K562 (cell line): ENCODE measurements at regions not wholly inside any gene's neighbourhood (a gene's known extent, or its start where the extent isn't known, plus 50 kb on each side); places are given as distances from the start of the nearest gene placed in this dataset.

Source experiments
- ATAC-seq: fragments of 200-7000 bp; cut with Tn5 transposase; 3 replicates; pipeline ENCODE4 v1.9.1; 2020; ENCODE audit warnings: moderate library complexity
- BruUV-seq: library from RNA; stranded (reverse); fragments of 400-500 nt; replicated peaks from 2 replicates; lab custom pipeline; 2021; lab: Mats Ljungman, UMichigan
- CTCF ChIA-PET: fragments of 300-600 bp; formaldehyde crosslinking; extraction: SDS; loops from one replicate; lab custom pipeline; 2021; ENCODE audit warnings: low intra/inter-chr PET ratio; lab: Yijun Ruan, JAX
- POLR2A ChIA-PET: fragments of 300-600, 350-650 bp; sonication (Branson Sonifier 250); formaldehyde crosslinking; extraction: SDS; loops from one replicate; lab custom pipeline; 2021; ENCODE audit warnings: antibody characterized with exemption, inconsistent platforms; lab: Yijun Ruan, JAX
- DNase-seq, 4 experiments: peaks; one replicate each; pipeline versions ENCODE4 v3.0.0 to v3.0.0-alpha.2; 2011 to 2018; ENCODE audit warnings: low spot score in 3 of 4, mixed read lengths in 3 of 4; ENCODE audit errors: extremely low read depth in 1 of 4
- FAIRE-seq: peaks from 2 replicates; lab custom pipeline; 2011; peaks lifted over from hg19 to GRCh38; lab: Jason Lieb, UNC
- H2AFZ ChIP-seq: 2 replicates; pipeline ENCODE4 v1.6.0; 2011; ENCODE audit warnings: low read depth, low read length, control low read depth, inconsistent platforms
- H3K27ac ChIP-seq: fragments of 200-600 bp; 3 replicates; pipeline ENCODE4 v1.8.0; 2011; ENCODE audit warnings: low read depth, mild to moderate bottlenecking, control low read depth, inconsistent platforms, low read length, moderate library complexity, mixed read lengths; ENCODE audit errors: extremely low read depth
- H3K27me3 ChIP-seq, 2 experiments: fragments of 300-600 bp in 1 of 2; 2 replicates in 1 of 2; 3 replicates in 1 of 2; pipeline versions ENCODE4 v1.6.0 to v1.8.0; 2011; ENCODE audit warnings: inconsistent platforms in 2 of 2, low read length in 2 of 2, mild to moderate bottlenecking in 1 of 2, mixed read lengths in 1 of 2, moderate library complexity in 1 of 2; ENCODE audit not compliant: control insufficient read depth in 2 of 2, insufficient read depth in 2 of 2
- H3K36me3 ChIP-seq: fragments of 300-600 bp; 3 replicates; pipeline ENCODE4 v1.8.0; 2011; ENCODE audit warnings: mild to moderate bottlenecking, low read length, inconsistent platforms; ENCODE audit not compliant: control insufficient read depth, insufficient read depth
- H3K4me1 ChIP-seq, 2 experiments: fragments of 200-600 bp in 1 of 2; replicated peaks in 1 of 2; 2 replicates in 1 of 2; 3 replicates in 1 of 2; pipeline versions ENCODE4 v1.5.1 to v1.8.0; 2011; ENCODE audit warnings: inconsistent platforms in 2 of 2, low read length in 2 of 2, mild to moderate bottlenecking in 1 of 2, mixed read lengths in 1 of 2, moderate library complexity in 1 of 2; ENCODE audit not compliant: control insufficient read depth in 2 of 2, insufficient read depth in 2 of 2
- H3K4me2 ChIP-seq: 2 replicates; pipeline ENCODE4 v1.6.1; 2011; ENCODE audit warnings: low read length, control low read depth, inconsistent platforms, mixed read lengths; ENCODE audit not compliant: insufficient read depth
- H3K4me3 ChIP-seq: fragments of 200-600 bp; sonication (generic), shearing (Covaris generic); 2 replicates; pipeline ENCODE4 v1.5.1; 2016; ENCODE audit warnings: control low read depth, inconsistent platforms
- H3K79me2 ChIP-seq: fragments of 200-600 bp; 3 replicates; pipeline ENCODE4 v1.8.0; 2011; ENCODE audit warnings: low read length, inconsistent platforms; ENCODE audit not compliant: control insufficient read depth, insufficient read depth
- H3K9ac ChIP-seq, 2 experiments: 2 replicates each; pipeline versions ENCODE4 v1.6.0 to v1.6.1; 2011; ENCODE audit warnings: low read depth in 2 of 2, low read length in 2 of 2, control low read depth in 1 of 2, inconsistent platforms in 1 of 2, mild to moderate bottlenecking in 1 of 2, mixed read lengths in 1 of 2; ENCODE audit not compliant: insufficient read depth in 1 of 2
- H3K9me1 ChIP-seq: one replicate; pipeline ENCODE4 v1.6.0; 2011; ENCODE audit warnings: inconsistent platforms, mild to moderate bottlenecking, low read length, moderate library complexity; ENCODE audit not compliant: control insufficient read depth, insufficient read depth
- H3K9me3 ChIP-seq: replicated peaks from 2 replicates; pipeline ENCODE4 v1.5.1; 2011; ENCODE audit warnings: low read depth, low read length, inconsistent platforms; ENCODE audit not compliant: control insufficient read depth, insufficient read depth
- H4K20me1 ChIP-seq: replicated peaks from 2 replicates; pipeline ENCODE4 v1.6.1; 2011; ENCODE audit warnings: low read length, inconsistent platforms, mixed read lengths; ENCODE audit not compliant: control insufficient read depth, insufficient read depth
- CBFA2T3 ChIP-seq: fragments of 450-650 bp; IDR thresholded peaks from 2 replicates; pipeline ENCODE4 v1.6.1; 2017
- CBX3 ChIP-seq, 2 experiments: IDR thresholded peaks; 1 replicate in 1 of 2; 2 replicates in 1 of 2; pipeline ENCODE4 v1.6.1; 2012; ENCODE audit warnings: inconsistent platforms in 2 of 2, low read length in 2 of 2, borderline replicate concordance in 1 of 2, control low read depth in 1 of 2
- CTBP1 ChIP-seq: fragments of 450-650 bp; IDR thresholded peaks from 2 replicates; pipeline ENCODE4 v1.6.1; 2016; ENCODE audit warnings: borderline replicate concordance
- FOSL1 ChIP-seq: fragments of 200-800 bp; sonication (Bioruptor generic); conservative IDR thresholded peaks from 2 replicates; pipeline ENCODE4 v1.6.1; 2016; ENCODE audit warnings: missing genetic modification characterization, missing compliant biosample characterization
- JUND ChIP-seq, 2 experiments: IDR thresholded peaks; 2 replicates in 1 of 2; 3 replicates in 1 of 2; pipeline ENCODE4 v1.6.1; 2011; ENCODE audit warnings: borderline replicate concordance in 2 of 2, low read depth in 2 of 2, low read length in 2 of 2, improper control_type of control experiment in 1 of 2, missing biosample characterization in 1 of 2, missing genetic modification characterization in 1 of 2, missing genetic modification reagents in 1 of 2
- KLF10 ChIP-seq: fragments of 250-450 bp; sonication (Bioruptor Pico); IDR thresholded peaks from 2 replicates; pipeline ENCODE4 v1.6.1; 2021; ENCODE audit warnings: matching md5 sums
- RBM14 ChIP-seq: fragments of 200-400 bp; formaldehyde crosslinking; IDR thresholded peaks from 2 replicates; pipeline ENCODE4 v1.6.1; 2018; ENCODE audit warnings: low read depth, mild to moderate bottlenecking, low read length, moderate library complexity, borderline replicate concordance; ENCODE audit not compliant: insufficient read depth
- SMAD1 ChIP-seq: fragments of 150-350 bp; IDR thresholded peaks from 2 replicates; pipeline ENCODE4 v1.6.1; 2014; ENCODE audit warnings: low read length, low read depth; ENCODE audit not compliant: partially characterized antibody
- SMARCA5 ChIP-seq: fragments of 450-650 bp; IDR thresholded peaks from 2 replicates; pipeline ENCODE4 v1.6.1; 2016
- SOX6 ChIP-seq: fragments of 450-650 bp; IDR thresholded peaks from 2 replicates; pipeline ENCODE4 v1.6.1; 2014; ENCODE audit warnings: mild to moderate bottlenecking
- STAT5A ChIP-seq: IDR thresholded peaks from 2 replicates; pipeline ENCODE4 v1.6.1; 2012; ENCODE audit warnings: low read length, inconsistent platforms, borderline replicate concordance
- ZFP30 ChIP-seq: fragments of 250-450 bp; sonication (Bioruptor Pico); IDR thresholded peaks from 2 replicates; pipeline ENCODE4 v1.8.0; 2022; ENCODE audit warnings: moderate library complexity, mild to moderate bottlenecking, inconsistent platforms, borderline replicate concordance
- ZNF197 ChIP-seq: fragments of 200-800 bp; sonication (Bioruptor generic); IDR thresholded peaks from 2 replicates; pipeline ENCODE4 v1.6.1; 2016; ENCODE audit warnings: low read depth, missing genetic modification characterization, missing compliant biosample characterization
- ZNF57 ChIP-seq: fragments of 450-650 bp; formaldehyde crosslinking; IDR thresholded peaks from 2 replicates; pipeline ENCODE4 v1.4.0; 2020; ENCODE audit warnings: mild to moderate bottlenecking, moderate library complexity
- ZNF583 ChIP-seq: fragments of 250-450 bp; sonication (Bioruptor Pico); IDR thresholded peaks from 2 replicates; pipeline ENCODE4 v1.4.0; 2020
- ZNF696 ChIP-seq: fragments of 250-450 bp; sonication (Bioruptor Pico); conservative IDR thresholded peaks from 2 replicates; pipeline ENCODE4 v1.4.0; 2020; ENCODE audit warnings: mild to moderate bottlenecking, moderate library complexity
- WGBS: fragments of 100-300 bp; shearing (Covaris generic); methylation state at CpG from one replicate; pipeline ENCODE4 v1.1.6; 2016; ENCODE audit warnings: low coverage, mixed read lengths; ENCODE audit not compliant: insufficient coverage; ENCODE audit errors: missing lambda C conversion rate; 5-methylcytosine and 5-hydroxymethylcytosine counted together
- in situ Hi-C: fragments of 300-500 bp; cut with MboI; formaldehyde crosslinking; loops from 4 replicates; pipeline ENCODE4 v1.15.0; 2018; ENCODE audit warnings: inconsistent platforms, mixed read lengths
- intact Hi-C: fragments of 100-400 bp; cut with micrococcal nuclease; formaldehyde crosslinking; loops from 2 replicates; pipeline ENCODE4 v1.14.2; 2022
- TF ChIP-seq, protein P1 (sequence below), 2 experiments: fragments of 450-650 bp in 1 of 2; IDR thresholded peaks; 2 replicates each; pipeline ENCODE4 v1.6.1; 2011 to 2017; ENCODE audit warnings: low read depth in 2 of 2, antibody characterized with exemption in 1 of 2, borderline replicate concordance in 1 of 2, low read length in 1 of 2, mild to moderate bottlenecking in 1 of 2, mixed read lengths in 1 of 2; ENCODE audit not compliant: control insufficient read depth in 1 of 2
- TF ChIP-seq, protein P2 (sequence below): sonication (generic); formaldehyde crosslinking; IDR thresholded peaks from 2 replicates; pipeline ENCODE4 v1.8.1; 2023; ENCODE audit warnings: mild to moderate bottlenecking, missing genetic modification reagents, moderate library complexity
- TF ChIP-seq, protein P3 (sequence below): sonication (generic); formaldehyde crosslinking; IDR thresholded peaks from 2 replicates; pipeline ENCODE4 v1.8.0; 2022; ENCODE audit warnings: mild to moderate bottlenecking, missing genetic modification reagents
- TF ChIP-seq, protein P4 (sequence below): fragments of 250-450 bp; sonication (Bioruptor Pico); IDR thresholded peaks from 2 replicates; pipeline ENCODE4 v1.9.0; 2021; ENCODE audit warnings: mild to moderate bottlenecking

DNA sequence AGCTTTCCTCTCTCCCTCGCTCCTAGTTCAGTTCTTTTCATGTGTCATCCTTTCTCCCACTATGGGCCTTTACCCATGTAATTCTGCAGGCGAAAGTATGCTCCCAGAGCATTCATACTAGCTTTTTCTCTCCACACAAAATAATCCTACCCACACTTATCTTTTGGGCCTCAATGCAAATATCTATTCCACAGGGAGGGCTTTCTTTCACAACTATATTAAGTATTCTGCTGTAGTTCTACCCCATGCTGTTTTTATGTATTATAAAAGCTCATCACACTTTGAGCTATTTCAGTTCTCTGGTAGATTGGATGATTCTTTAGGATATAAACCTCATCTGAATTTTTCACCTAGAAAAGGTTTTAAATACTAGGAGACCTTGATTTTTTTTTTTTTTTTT, 774.6 kb upstream of the CRIM1 start:
- intact Hi-C loops, result no loop called here
- no peak overlapping the region for H3K4me3 ChIP-seq
- CTCF ChIA-PET, result no interaction called here
- H2AFZ ChIP-seq, result no peak overlapping the region
- POLR2A ChIA-PET, result no interaction called here
- no peaks in the 10 kb centered on the region for H3K79me2 ChIP-seq
- DNase-seq, result no peak
- WGBS, result 9% methylated on average over 2 of the region's 2 CpGs
- no peak for FAIRE-seq
- in situ Hi-C loops, result no loop called here
- H3K9me1 ChIP-seq, result no peaks in the 10 kb centered on the region
- H3K9ac ChIP-seq, result no peak overlapping the region
- no peaks in the 10 kb centered on the region for H3K36me3 ChIP-seq
- no peaks in the 10 kb centered on the region for H3K27me3 ChIP-seq
- ATAC-seq, result no peak
- H3K9me3 ChIP-seq, result no peaks in the 10 kb centered on the region
- no peak overlapping the region for H3K27ac ChIP-seq
- TF ChIP-seq STAT5A, result no peak
- TF ChIP-seq, protein P1, sequence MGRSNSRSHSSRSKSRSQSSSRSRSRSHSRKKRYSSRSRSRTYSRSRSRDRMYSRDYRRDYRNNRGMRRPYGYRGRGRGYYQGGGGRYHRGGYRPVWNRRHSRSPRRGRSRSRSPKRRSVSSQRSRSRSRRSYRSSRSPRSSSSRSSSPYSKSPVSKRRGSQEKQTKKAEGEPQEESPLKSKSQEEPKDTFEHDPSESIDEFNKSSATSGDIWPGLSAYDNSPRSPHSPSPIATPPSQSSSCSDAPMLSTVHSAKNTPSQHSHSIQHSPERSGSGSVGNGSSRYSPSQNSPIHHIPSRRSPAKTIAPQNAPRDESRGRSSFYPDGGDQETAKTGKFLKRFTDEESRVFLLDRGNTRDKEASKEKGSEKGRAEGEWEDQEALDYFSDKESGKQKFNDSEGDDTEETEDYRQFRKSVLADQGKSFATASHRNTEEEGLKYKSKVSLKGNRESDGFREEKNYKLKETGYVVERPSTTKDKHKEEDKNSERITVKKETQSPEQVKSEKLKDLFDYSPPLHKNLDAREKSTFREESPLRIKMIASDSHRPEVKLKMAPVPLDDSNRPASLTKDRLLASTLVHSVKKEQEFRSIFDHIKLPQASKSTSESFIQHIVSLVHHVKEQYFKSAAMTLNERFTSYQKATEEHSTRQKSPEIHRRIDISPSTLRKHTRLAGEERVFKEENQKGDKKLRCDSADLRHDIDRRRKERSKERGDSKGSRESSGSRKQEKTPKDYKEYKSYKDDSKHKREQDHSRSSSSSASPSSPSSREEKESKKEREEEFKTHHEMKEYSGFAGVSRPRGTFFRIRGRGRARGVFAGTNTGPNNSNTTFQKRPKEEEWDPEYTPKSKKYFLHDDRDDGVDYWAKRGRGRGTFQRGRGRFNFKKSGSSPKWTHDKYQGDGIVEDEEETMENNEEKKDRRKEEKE (IDR thresholded peaks at IDR 0.05; ENCODE audit: borderline replicate concordance in 1 of 2, control insufficient read depth in 1 of 2, low read depth in 2 of 2, low read length in 1 of 2), result no peak
- no peak for TF ChIP-seq ZNF696
- no peak for TF ChIP-seq SMAD1
- no peak for TF ChIP-seq CBX3 (IDR thresholded peaks at IDR 0.05; ENCODE audit: borderline replicate concordance in 1 of 2, low read length in 2 of 2)
- TF ChIP-seq, protein P2, sequence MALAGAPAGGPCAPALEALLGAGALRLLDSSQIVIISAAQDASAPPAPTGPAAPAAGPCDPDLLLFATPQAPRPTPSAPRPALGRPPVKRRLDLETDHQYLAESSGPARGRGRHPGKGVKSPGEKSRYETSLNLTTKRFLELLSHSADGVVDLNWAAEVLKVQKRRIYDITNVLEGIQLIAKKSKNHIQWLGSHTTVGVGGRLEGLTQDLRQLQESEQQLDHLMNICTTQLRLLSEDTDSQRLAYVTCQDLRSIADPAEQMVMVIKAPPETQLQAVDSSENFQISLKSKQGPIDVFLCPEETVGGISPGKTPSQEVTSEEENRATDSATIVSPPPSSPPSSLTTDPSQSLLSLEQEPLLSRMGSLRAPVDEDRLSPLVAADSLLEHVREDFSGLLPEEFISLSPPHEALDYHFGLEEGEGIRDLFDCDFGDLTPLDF (CRISPR knock-in tag), result no peak
- TF ChIP-seq JUND (IDR thresholded peaks at IDR 0.05; ENCODE audit: borderline replicate concordance, low read depth, low read length), result no peak
- TF ChIP-seq JUND (tag; IDR thresholded peaks at IDR 0.05; ENCODE audit: borderline replicate concordance, low read depth, low read length), result no peak
- no peak for TF ChIP-seq SOX6
- TF ChIP-seq SMARCA5, result no peak
- no peak for TF ChIP-seq CBFA2T3
- TF ChIP-seq, protein P3, sequence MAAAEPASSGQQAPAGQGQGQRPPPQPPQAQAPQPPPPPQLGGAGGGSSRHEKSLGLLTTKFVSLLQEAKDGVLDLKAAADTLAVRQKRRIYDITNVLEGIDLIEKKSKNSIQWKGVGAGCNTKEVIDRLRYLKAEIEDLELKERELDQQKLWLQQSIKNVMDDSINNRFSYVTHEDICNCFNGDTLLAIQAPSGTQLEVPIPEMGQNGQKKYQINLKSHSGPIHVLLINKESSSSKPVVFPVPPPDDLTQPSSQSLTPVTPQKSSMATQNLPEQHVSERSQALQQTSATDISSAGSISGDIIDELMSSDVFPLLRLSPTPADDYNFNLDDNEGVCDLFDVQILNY (CRISPR knock-in tag), result no peak
- no peak for TF ChIP-seq ZFP30 (CRISPR knock-in tag)
- no peak for TF ChIP-seq ZNF583 (CRISPR knock-in tag)
- no peak for TF ChIP-seq ZNF197
- TF ChIP-seq FOSL1 (tag), result no peak
- TF ChIP-seq KLF10 (CRISPR knock-in tag), result no peak
- TF ChIP-seq RBM14, result no peak
- TF ChIP-seq, protein P4, sequence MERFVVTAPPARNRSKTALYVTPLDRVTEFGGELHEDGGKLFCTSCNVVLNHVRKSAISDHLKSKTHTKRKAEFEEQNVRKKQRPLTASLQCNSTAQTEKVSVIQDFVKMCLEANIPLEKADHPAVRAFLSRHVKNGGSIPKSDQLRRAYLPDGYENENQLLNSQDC (CRISPR knock-in tag), result no peak
- TF ChIP-seq ZNF57 (CRISPR knock-in tag), result no peak
- no peak for TF ChIP-seq CTBP1
- H3K4me2 ChIP-seq, result no peak overlapping the region
- BruUV-seq, result no TSS peak
- H4K20me1 ChIP-seq, result no peaks in the 10 kb centered on the region
- H3K4me1 ChIP-seq, result no peaks in the 10 kb centered on the region
